H1 (cell line): ENCODE measurements at regions not wholly inside any gene's neighbourhood (a gene's known extent, or its start where the extent isn't known, plus 50 kb on each side); places are given as distances from the start of the nearest gene placed in this dataset.

Source experiments
- CTCF ChIA-PET: fragments of 300-600 bp; sonication (Branson Sonifier 250); formaldehyde crosslinking; loops from one replicate; lab custom pipeline; 2021; ENCODE audit not compliant: partially characterized antibody; lab: Charles Lee
- POLR2A ChIA-PET: fragments of 300-600 bp; sonication (Branson Sonifier 250); formaldehyde crosslinking; loops from one replicate; lab custom pipeline; 2021; ENCODE audit warnings: inconsistent platforms; ENCODE audit not compliant: partially characterized antibody; lab: Charles Lee
- DNase-seq, 2 experiments: peaks; one replicate each; pipeline versions ENCODE4 v3.0.0 to v3.0.0-alpha.2; 2010 to 2022; ENCODE audit warnings: low spot score in 2 of 2, low read depth in 1 of 2, mixed read lengths in 1 of 2
- FAIRE-seq: peaks from 2 replicates; lab custom pipeline; 2011; peaks lifted over from hg19 to GRCh38; lab: Jason Lieb, UNC
- H2AFZ ChIP-seq: 2 replicates; pipeline ENCODE4 v1.8.1; 2012; ENCODE audit warnings: low read length, inconsistent platforms
- H2AK5ac ChIP-seq: 2 replicates; pipeline ENCODE4 v1.6.1; 2013; ENCODE audit warnings: low read depth, low read length
- H2BK120ac ChIP-seq: replicated peaks from 2 replicates; pipeline ENCODE3; 2013; ENCODE audit warnings: low read depth, low read length, inconsistent platforms
- H2BK12ac ChIP-seq: 2 replicates; pipeline ENCODE4 v1.6.1; 2013; ENCODE audit warnings: low read depth, low read length
- H2BK15ac ChIP-seq: 2 replicates; pipeline ENCODE4 v1.6.1; 2013; ENCODE audit warnings: low read length
- H2BK20ac ChIP-seq: 2 replicates; pipeline ENCODE4 v1.6.1; 2013; ENCODE audit warnings: low read length
- H2BK5ac ChIP-seq: 2 replicates; pipeline ENCODE4 v1.6.1; 2013; ENCODE audit warnings: low read depth, low read length
- H3K14ac ChIP-seq: 2 replicates; pipeline ENCODE4 v1.6.1; 2013; ENCODE audit warnings: inconsistent platforms; ENCODE audit not compliant: insufficient read length
- H3K18ac ChIP-seq: 2 replicates; pipeline ENCODE4 v1.6.1; 2013; ENCODE audit warnings: low read length; ENCODE audit errors: extremely low read depth
- H3K23ac ChIP-seq: 2 replicates; pipeline ENCODE4 v1.6.1; 2013; ENCODE audit warnings: inconsistent platforms; ENCODE audit not compliant: insufficient read length
- H3K23me2 ChIP-seq: 2 replicates; pipeline ENCODE4 v1.6.1; 2013; ENCODE audit warnings: low read depth, low read length
- H3K27ac ChIP-seq: 2 replicates; pipeline ENCODE4 v1.6.1; 2011; ENCODE audit warnings: low read depth, low read length, inconsistent platforms
- H3K27me3 ChIP-seq, 4 experiments: replicated peaks in 1 of 4; 1 replicate in 1 of 4; 2 replicates in 3 of 4; pipeline versions ENCODE4 v1.6.1 to v1.8.1; 2011 to 2013; ENCODE audit warnings: low read length in 3 of 4, mild to moderate bottlenecking in 3 of 4, inconsistent platforms in 2 of 4, mixed read lengths in 2 of 4, moderate library complexity in 1 of 4; ENCODE audit not compliant: control insufficient read depth in 3 of 4, insufficient read depth in 3 of 4; ENCODE audit errors: extremely low read depth in 1 of 4
- H3K36me3 ChIP-seq, 4 experiments: 2 replicates each; pipeline versions ENCODE4 v1.6.1 to v1.8.1; 2011 to 2013; ENCODE audit warnings: mild to moderate bottlenecking in 4 of 4, low read length in 3 of 4, moderate library complexity in 2 of 4, control low read depth in 1 of 4, inconsistent platforms in 1 of 4; ENCODE audit not compliant: insufficient read depth in 4 of 4, control insufficient read depth in 2 of 4
- H3K4ac ChIP-seq: replicated peaks from 2 replicates; pipeline ENCODE3; 2013; ENCODE audit warnings: low read length, low read depth, mixed read lengths, inconsistent platforms; ENCODE audit not compliant: insufficient read length
- H3K4me1 ChIP-seq, 4 experiments: replicated peaks in 1 of 4; 1 replicate in 1 of 4; 2 replicates in 3 of 4; pipeline versions ENCODE4 v1.6.1 to v1.8.1; 2011 to 2013; ENCODE audit warnings: low read length in 3 of 4, inconsistent platforms in 2 of 4, mixed read lengths in 1 of 4; ENCODE audit not compliant: insufficient read depth in 4 of 4, control insufficient read depth in 3 of 4
- H3K4me2 ChIP-seq, 2 experiments: 2 replicates each; pipeline versions ENCODE4 v1.6.1 to v1.8.1; 2011 to 2013; ENCODE audit warnings: low read depth in 2 of 2, low read length in 2 of 2, control low read depth in 1 of 2, inconsistent platforms in 1 of 2, mild to moderate bottlenecking in 1 of 2; ENCODE audit not compliant: insufficient read depth in 1 of 2
- H3K4me3 ChIP-seq, 4 experiments: fragments of 200-600, 300-600 bp in 1 of 4; sonication (generic), shearing (Covaris generic), sonication (Bioruptor Twin) in 1 of 4; 2 replicates each; pipeline versions ENCODE4 v1.5.1 to v1.8.1; 2011 to 2016; ENCODE audit warnings: low read length in 4 of 4, low read depth in 3 of 4, control low read depth in 2 of 4, inconsistent platforms in 2 of 4, mild to moderate bottlenecking in 2 of 4, mixed read lengths in 1 of 4, moderate library complexity in 1 of 4; ENCODE audit not compliant: insufficient read depth in 2 of 4; ENCODE audit errors: extremely low read depth in 1 of 4
- H3K56ac ChIP-seq: replicated peaks from 2 replicates; pipeline ENCODE3; 2013; ENCODE audit warnings: low read depth, mild to moderate bottlenecking, mixed read lengths, low read length, inconsistent platforms; ENCODE audit not compliant: insufficient read length
- H3K79me1 ChIP-seq: 2 replicates; pipeline ENCODE4 v1.6.1; 2013; ENCODE audit warnings: low read depth, low read length, control low read depth
- H3K79me2 ChIP-seq, 2 experiments: 2 replicates each; pipeline versions ENCODE4 v1.6.1 to v1.8.1; 2012 to 2013; ENCODE audit warnings: low read length in 2 of 2, mild to moderate bottlenecking in 2 of 2, inconsistent platforms in 1 of 2; ENCODE audit not compliant: insufficient read depth in 2 of 2, control insufficient read depth in 1 of 2
- H3K9ac ChIP-seq, 4 experiments: replicated peaks in 1 of 4; 1 replicate in 1 of 4; 2 replicates in 3 of 4; pipeline versions ENCODE4 v1.6.1 to v1.8.1; 2011 to 2013; ENCODE audit warnings: low read depth in 3 of 4, low read length in 3 of 4, control low read depth in 2 of 4, mild to moderate bottlenecking in 2 of 4, moderate library complexity in 2 of 4, inconsistent platforms in 1 of 4; ENCODE audit errors: extremely low read depth in 1 of 4
- H3K9me3 ChIP-seq, 2 experiments: 2 replicates each; pipeline versions ENCODE4 v1.6.1 to v1.8.1; 2012 to 2013; ENCODE audit warnings: mild to moderate bottlenecking in 2 of 2, moderate library complexity in 2 of 2, control low read depth in 1 of 2, inconsistent platforms in 1 of 2, low read depth in 1 of 2, low read length in 1 of 2, mixed read lengths in 1 of 2; ENCODE audit not compliant: insufficient read depth in 2 of 2
- H4K20me1 ChIP-seq, 2 experiments: replicated peaks in 1 of 2; 2 replicates each; pipeline versions ENCODE3 to v1.8.1; 2011 to 2013; ENCODE audit warnings: inconsistent platforms in 2 of 2, low read length in 2 of 2, mild to moderate bottlenecking in 1 of 2; ENCODE audit not compliant: insufficient read depth in 2 of 2, control insufficient read depth in 1 of 2
- H4K5ac ChIP-seq: 2 replicates; pipeline ENCODE4 v1.6.1; 2013; ENCODE audit warnings: low read length, low read depth, mixed read lengths, inconsistent platforms; ENCODE audit not compliant: insufficient read length
- H4K8ac ChIP-seq: 2 replicates; pipeline ENCODE4 v1.8.0; 2013; ENCODE audit warnings: mild to moderate bottlenecking, moderate library complexity, low read length, inconsistent platforms; ENCODE audit not compliant: insufficient read depth; ENCODE audit errors: extremely low read depth
- H4K91ac ChIP-seq: replicated peaks from 2 replicates; pipeline ENCODE3; 2013; ENCODE audit warnings: low read length, mixed read lengths, inconsistent platforms; ENCODE audit not compliant: insufficient read length
- ATF2 ChIP-seq: IDR thresholded peaks from 2 replicates; pipeline ENCODE4 v1.6.1; 2012; ENCODE audit warnings: low read length, inconsistent platforms
- CBX5 ChIP-seq: fragments of 300-800, 300-1000 bp; sonication (generic); IDR thresholded peaks from 2 replicates; pipeline ENCODE4 v1.7.1; 2016; ENCODE audit warnings: antibody characterized with exemption, low read length, low read depth
- CTBP2 ChIP-seq: IDR thresholded peaks from 2 replicates; pipeline ENCODE4 v1.7.0; 2011; ENCODE audit warnings: borderline replicate concordance, mild to moderate bottlenecking, moderate library complexity, mixed read lengths, low read length; ENCODE audit not compliant: insufficient read depth, insufficient read length
- HDAC2 ChIP-seq, 2 experiments: fragments of 300-600 bp in 1 of 2; sonication (generic) in 1 of 2; IDR thresholded peaks; 2 replicates each; pipeline ENCODE4 v1.6.1; 2011 to 2012; ENCODE audit warnings: low read depth in 2 of 2, low read length in 2 of 2, mild to moderate bottlenecking in 2 of 2, moderate library complexity in 2 of 2, borderline replicate concordance in 1 of 2, inconsistent platforms in 1 of 2
- KDM4A ChIP-seq: IDR thresholded peaks from one replicate; pipeline ENCODE4 v1.7.1; 2012; ENCODE audit warnings: low read depth, mild to moderate bottlenecking, moderate library complexity, low read length, inconsistent platforms; ENCODE audit not compliant: severe bottlenecking
- NRF1 ChIP-seq: IDR thresholded peaks from 2 replicates; pipeline ENCODE4 v1.6.1; 2011; ENCODE audit warnings: mild to moderate bottlenecking, low read depth, low read length, improper control_type of control experiment
- RFX5 ChIP-seq: IDR thresholded peaks from 2 replicates; pipeline ENCODE4 v1.6.1; 2011; ENCODE audit warnings: low read depth, low read length, improper control_type of control experiment, borderline replicate concordance
- RNF2 ChIP-seq: fragments of 200-900, 300-1000 bp; sonication (generic); IDR thresholded peaks from 2 replicates; pipeline ENCODE4 v1.7.1; 2016; ENCODE audit warnings: borderline replicate concordance, low read depth, mild to moderate bottlenecking, antibody characterized with exemption, low read length; ENCODE audit not compliant: poor library complexity, severe bottlenecking; ENCODE audit errors: missing control alignments
- SIN3A ChIP-seq, 2 experiments: IDR thresholded peaks in 1 of 2; conservative IDR thresholded peaks in 1 of 2; 2 replicates each; pipeline ENCODE4 v1.6.1; 2011 to 2012; ENCODE audit warnings: low read length in 2 of 2, improper control_type of control experiment in 1 of 2, low read depth in 1 of 2, mild to moderate bottlenecking in 1 of 2
- SIX5 ChIP-seq: IDR thresholded peaks from 2 replicates; pipeline ENCODE4 v1.6.1; 2011; ENCODE audit warnings: mild to moderate bottlenecking, low read depth, low read length
- TAF7 ChIP-seq: optimal IDR thresholded peaks from 2 replicates; pipeline ENCODE3; 2011; ENCODE audit warnings: low read depth, mild to moderate bottlenecking, inconsistent platforms, low read length, moderate library complexity, borderline replicate concordance
- TBP ChIP-seq: IDR thresholded peaks from 2 replicates; pipeline ENCODE4 v1.6.1; 2011; ENCODE audit warnings: low read depth, low read length, improper control_type of control experiment
- WGBS, 2 experiments: shearing (Covaris generic) in 1 of 2; methylation state at CpG; one replicate each; pipeline versions ENCODE4 v1.1.6 to v1.1.7; 2013 to 2015; ENCODE audit warnings: low lambda C conversion rate in 2 of 2, mixed read lengths in 2 of 2, inconsistent platforms in 1 of 2, low coverage in 1 of 2, missing lambda C conversion rate in 1 of 2; ENCODE audit not compliant: insufficient replicate concordance in 2 of 2, insufficient coverage in 1 of 2, insufficient read length in 1 of 2; ENCODE audit errors: extremely low coverage in 1 of 2, missing lambda C conversion rate in 1 of 2; 5-methylcytosine and 5-hydroxymethylcytosine counted together

GRCh38 chr12:76255281-76255680 lies 92.9 kb downstream of the BBS10 start:
- 92% methylated on average over 3 of the region's 3 CpGs; no CpG with 5 or more reads in 1 of the 2 experiments for WGBS, 2 experiments
- Histone ChIP-seq H2AK5ac (no peak overlapping the region), H3K4ac (no peak overlapping the region), H2BK15ac (no peak overlapping the region), H3K18ac (no peak overlapping the region), H2BK20ac (no peak overlapping the region), H3K14ac (no peak overlapping the region), H3K27me3 (no peaks in the 10 kb centered on the region), H3K23me2 (no peaks in the 10 kb centered on the region), H4K5ac (no peak overlapping the region), H3K9ac (no peak overlapping the region), H3K27ac (no peak overlapping the region), H2AFZ (no peak overlapping the region), H4K8ac (no peak overlapping the region), H3K79me1 (no peaks in the 10 kb centered on the region), H3K23ac (no peak overlapping the region), H3K4me2 (no peak overlapping the region), H2BK120ac (no peak overlapping the region), H2BK12ac (no peak overlapping the region), H2BK5ac (no peak overlapping the region), H3K9me3 (no peaks in the 10 kb centered on the region), H3K56ac (no peak overlapping the region), H3K4me3 (no peak overlapping the region), H4K91ac (no peak overlapping the region), H4K20me1 (no peaks in the 10 kb centered on the region), H3K4me1 (peaks cover 0 to 3% (median 2%) of the 10 kb centered on the region in 4 experiments; a peak in 3 of 7 replicates), H3K79me2 (no peaks in the 10 kb centered on the region), H3K36me3 (no peaks in the 10 kb centered on the region)
- POLR2A ChIA-PET: no interaction called here
- no peak for DNase-seq
- CTCF ChIA-PET: no interaction called here
- FAIRE-seq: no peak
- TF ChIP-seq NRF1 (no peak), KDM4A (no peak), SIN3A (conservative IDR thresholded peaks at IDR 0.05 in 1 of 2, IDR thresholded peaks at IDR 0.05 in 1 of 2; ENCODE audit: low read depth in 1 of 2, low read length in 2 of 2) (no peak), TAF7 (no peak), CTBP2 (no peak), HDAC2 (IDR thresholded peaks at IDR 0.05; ENCODE audit: borderline replicate concordance in 1 of 2, low read depth in 2 of 2, low read length in 2 of 2) (no peak), SIX5 (no peak), RFX5 (no peak), RNF2 (no peak), CBX5 (no peak), ATF2 (no peak), TBP (no peak)
